ENCODE measurements at regions not wholly inside any gene's neighbourhood (a gene's known extent, or its start where the extent isn't known, plus 50 kb on each side); places are given as distances from the start of the nearest gene placed in this dataset.

DNA sequence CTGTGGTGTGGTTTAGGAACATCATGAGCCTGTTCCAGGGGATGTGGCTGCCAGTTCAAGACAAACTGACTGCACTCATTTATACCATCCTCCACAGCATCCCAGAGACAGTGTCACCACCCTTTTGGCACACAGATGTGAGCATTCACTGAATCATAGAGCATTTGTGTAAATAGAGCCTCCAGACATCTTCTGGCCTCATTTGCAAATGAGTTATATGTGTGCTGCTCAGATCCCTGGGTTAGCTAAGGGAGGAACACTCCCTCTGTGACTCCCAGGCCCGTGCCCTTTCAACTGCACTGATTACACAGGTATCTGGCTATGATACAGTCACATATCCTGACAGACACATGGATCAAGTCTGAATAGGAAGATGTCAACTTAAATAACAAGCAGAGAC is 351.5 kb upstream of the PLD5 start:
- Histone ChIP-seq H3K27ac (ENCODE audit: low read length) (no peak overlapping the region), H3K36me3 (ENCODE audit: control insufficient read depth, insufficient read depth, low read length) (no peaks in the 10 kb centered on the region), H3K9me3 (ENCODE audit: control insufficient read depth, insufficient read depth, low read depth, low read length) (no peaks in the 10 kb centered on the region), H3K4me1 (ENCODE audit: control insufficient read depth, insufficient read depth, low read length) (no peaks in the 10 kb centered on the region), H3K4me3 (ENCODE audit: low read depth in 2 of 2, low read length in 2 of 2) (no peak overlapping the region), H3K27me3 (ENCODE audit: control insufficient read depth, insufficient read depth, low read length) (no peaks in the 10 kb centered on the region)
- TF ChIP-seq TCF7L2 (IDR thresholded peaks at IDR 0.05; ENCODE audit: low read depth, low read length) (no peak), POLR2AphosphoS5 (IDR thresholded peaks at IDR 0.05; ENCODE audit: low read depth, low read length) (no peak), SIN3A (IDR thresholded peaks at IDR 0.05; ENCODE audit: borderline replicate concordance, insufficient read depth, low read depth, low read length) (no peak), REST (IDR thresholded peaks at IDR 0.05; ENCODE audit: insufficient read depth in 1 of 2, low read depth in 2 of 2, low read length in 1 of 2) (no peak)
- TF ChIP-seq, protein P1, sequence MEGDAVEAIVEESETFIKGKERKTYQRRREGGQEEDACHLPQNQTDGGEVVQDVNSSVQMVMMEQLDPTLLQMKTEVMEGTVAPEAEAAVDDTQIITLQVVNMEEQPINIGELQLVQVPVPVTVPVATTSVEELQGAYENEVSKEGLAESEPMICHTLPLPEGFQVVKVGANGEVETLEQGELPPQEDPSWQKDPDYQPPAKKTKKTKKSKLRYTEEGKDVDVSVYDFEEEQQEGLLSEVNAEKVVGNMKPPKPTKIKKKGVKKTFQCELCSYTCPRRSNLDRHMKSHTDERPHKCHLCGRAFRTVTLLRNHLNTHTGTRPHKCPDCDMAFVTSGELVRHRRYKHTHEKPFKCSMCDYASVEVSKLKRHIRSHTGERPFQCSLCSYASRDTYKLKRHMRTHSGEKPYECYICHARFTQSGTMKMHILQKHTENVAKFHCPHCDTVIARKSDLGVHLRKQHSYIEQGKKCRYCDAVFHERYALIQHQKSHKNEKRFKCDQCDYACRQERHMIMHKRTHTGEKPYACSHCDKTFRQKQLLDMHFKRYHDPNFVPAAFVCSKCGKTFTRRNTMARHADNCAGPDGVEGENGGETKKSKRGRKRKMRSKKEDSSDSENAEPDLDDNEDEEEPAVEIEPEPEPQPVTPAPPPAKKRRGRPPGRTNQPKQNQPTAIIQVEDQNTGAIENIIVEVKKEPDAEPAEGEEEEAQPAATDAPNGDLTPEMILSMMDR (IDR thresholded peaks at IDR 0.05), result no peak
- intact Hi-C loops (cut with micrococcal nuclease; ENCODE audit: unreplicated experiment), result no loop called here
- no peak for ATAC-seq
- CTCF ChIA-PET, result no interaction called here
- no TSS peak for BruUV-seq (replicated peaks)
- in situ Hi-C loops (cut with HindIII; ENCODE audit: low pct_unique_long_range_greater_than_20kb, low sequenced_read_pairs), result no loop called here
- DNase-seq (ENCODE audit: low read depth, low spot score), result no peak
- POLR2A ChIA-PET, result no interaction called here

DNA sequence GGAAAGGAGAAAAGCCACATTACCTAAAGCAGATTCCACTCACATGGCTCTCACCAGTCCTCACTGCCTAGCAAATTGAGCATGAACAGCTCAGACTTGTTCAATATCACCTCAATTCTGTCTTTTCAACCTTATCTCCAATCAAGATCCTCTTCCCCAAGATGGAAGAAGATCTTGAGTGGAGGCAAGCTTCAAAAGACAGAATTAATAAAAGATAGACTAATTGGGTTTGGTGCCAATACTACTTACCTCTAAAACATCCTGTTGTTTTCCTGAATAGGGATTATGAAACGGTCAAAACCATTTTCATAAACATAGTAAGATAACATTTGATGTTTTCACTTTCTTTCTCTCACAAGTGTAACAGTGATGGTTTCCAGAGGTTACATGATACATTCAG is 349.2 kb upstream of the PLD5 start:
- no TSS peak for BruUV-seq (replicated peaks)
- no peak overlapping the region for H3K4me3 ChIP-seq (ENCODE audit: low read depth in 2 of 2, low read length in 2 of 2)
- TF ChIP-seq, protein P1 (IDR thresholded peaks at IDR 0.05), result no peak
- TF ChIP-seq POLR2AphosphoS5 (IDR thresholded peaks at IDR 0.05; ENCODE audit: low read depth, low read length) (no peak), SIN3A (IDR thresholded peaks at IDR 0.05; ENCODE audit: borderline replicate concordance, insufficient read depth, low read depth, low read length) (no peak), REST (IDR thresholded peaks at IDR 0.05; ENCODE audit: insufficient read depth in 1 of 2, low read depth in 2 of 2, low read length in 1 of 2) (no peak), TCF7L2 (IDR thresholded peaks at IDR 0.05; ENCODE audit: low read depth, low read length) (no peak)
- intact Hi-C loops (cut with micrococcal nuclease; ENCODE audit: unreplicated experiment), result no loop called here
- ChIA-PET CTCF (no interaction called here), POLR2A (no interaction called here)
- DNase-seq (ENCODE audit: low read depth, low spot score) (no peak), ATAC-seq (no peak)
- H3K27me3 ChIP-seq (ENCODE audit: control insufficient read depth, insufficient read depth, low read length), result no peaks in the 10 kb centered on the region
- H3K9me3 ChIP-seq (ENCODE audit: control insufficient read depth, insufficient read depth, low read depth, low read length), result no peaks in the 10 kb centered on the region
- no peaks in the 10 kb centered on the region for H3K4me1 ChIP-seq (ENCODE audit: control insufficient read depth, insufficient read depth, low read length)
- in situ Hi-C loops (cut with HindIII; ENCODE audit: low pct_unique_long_range_greater_than_20kb, low sequenced_read_pairs), result no loop called here
- H3K36me3 ChIP-seq (ENCODE audit: control insufficient read depth, insufficient read depth, low read length), result no peaks in the 10 kb centered on the region
- no peak overlapping the region for H3K27ac ChIP-seq (ENCODE audit: low read length)
